Karpas-422 (cell line): ENCODE measurements at regions not wholly inside any gene's neighbourhood (a gene's known extent, or its start where the extent isn't known, plus 50 kb on each side); places are given as distances from the start of the nearest gene placed in this dataset.

Experiments used
- DNase-seq: peaks from one replicate; pipeline ENCODE4 v3.0.0-alpha.2; 2015
- H2AFZ ChIP-seq: fragments of 200-600 bp; sonication (generic); 2 replicates; pipeline ENCODE4 v1.6.1; 2014; ENCODE audit warnings: antibody characterized with exemption, low read length, mixed read lengths
- H3K27ac ChIP-seq: fragments of 200-600 bp; sonication (generic); 2 replicates; pipeline ENCODE4 v1.5.1; 2014; ENCODE audit warnings: mild to moderate bottlenecking, low read length, moderate library complexity
- H3K27me3 ChIP-seq: fragments of 200-600 bp; sonication (generic); 2 replicates; pipeline ENCODE4 v1.6.1; 2014; ENCODE audit warnings: low read length, mixed read lengths
- H3K36me3 ChIP-seq: fragments of 200-600 bp; sonication (generic); 2 replicates; pipeline ENCODE4 v1.6.1; 2014; ENCODE audit warnings: low read length, mixed read lengths; ENCODE audit not compliant: insufficient read depth
- H3K4me1 ChIP-seq: fragments of 200-600 bp; sonication (generic); 2 replicates; pipeline ENCODE4 v1.6.1; 2014; ENCODE audit warnings: mild to moderate bottlenecking, low read length, mixed read lengths
- H3K4me2 ChIP-seq: fragments of 200-600 bp; sonication (generic); 2 replicates; pipeline ENCODE4 v1.6.1; 2014; ENCODE audit warnings: low read length, low read depth, mild to moderate bottlenecking; ENCODE audit not compliant: poor library complexity, severe bottlenecking
- H3K4me3 ChIP-seq: fragments of 200-600 bp; sonication (generic); 2 replicates; pipeline ENCODE4 v1.5.1; 2014; ENCODE audit warnings: mild to moderate bottlenecking, antibody characterized with exemption, low read length, mixed read lengths
- H3K79me2 ChIP-seq: fragments of 200-600 bp; sonication (generic); 2 replicates; pipeline ENCODE4 v1.6.1; 2014; ENCODE audit warnings: mild to moderate bottlenecking, low read length, mixed read lengths
- H3K9ac ChIP-seq: fragments of 200-600 bp; sonication (generic); 2 replicates; pipeline ENCODE4 v1.6.0; 2014; ENCODE audit warnings: low read length
- H3K9me2 ChIP-seq: fragments of 200-600 bp; sonication (generic), shearing (Covaris generic); replicated peaks from 2 replicates; pipeline ENCODE4 v1.6.0; 2014; ENCODE audit warnings: mild to moderate bottlenecking, low read length, moderate library complexity; ENCODE audit not compliant: insufficient read depth
- H3K9me3 ChIP-seq: fragments of 300-700, 200-600 bp; sonication (generic); 2 replicates; pipeline ENCODE4 v1.6.1; 2014; ENCODE audit warnings: low read length, mixed read lengths
- H4K20me1 ChIP-seq: fragments of 200-600 bp; sonication (generic); 2 replicates; pipeline ENCODE4 v1.6.1; 2014; ENCODE audit warnings: mild to moderate bottlenecking, antibody characterized with exemption, low read length, low read depth; ENCODE audit not compliant: insufficient read depth

GRCh38 chr9:95793924-95794828, 81.3 kb upstream of the ERCC6L2 start:
- no peaks in the 10 kb centered on the region for H3K4me1 ChIP-seq
- H4K20me1 ChIP-seq: no peaks in the 10 kb centered on the region
- H2AFZ ChIP-seq: no peak overlapping the region
- H3K79me2 ChIP-seq: no peaks in the 10 kb centered on the region
- no peak overlapping the region for H3K9ac ChIP-seq
- no peak for DNase-seq
- H3K27me3 ChIP-seq: no peaks in the 10 kb centered on the region
- no peaks in the 10 kb centered on the region for H3K9me3 ChIP-seq
- H3K4me2 ChIP-seq: no peak overlapping the region
- no peak overlapping the region for H3K4me3 ChIP-seq
- H3K9me2 ChIP-seq: no peaks in the 10 kb centered on the region
- H3K36me3 ChIP-seq: no peaks in the 10 kb centered on the region
- no peak overlapping the region for H3K27ac ChIP-seq

- Histone ChIP-seq H3K79me2 (no peaks in the 10 kb centered on the region), H3K27me3 (no peaks in the 10 kb centered on the region), H4K20me1 (no peaks in the 10 kb centered on the region), H3K4me1 (no peaks in the 10 kb centered on the region), H3K9ac (no peak overlapping the region), H2AFZ (no peak overlapping the region), H3K9me3 (no peaks in the 10 kb centered on the region), H3K4me3 (no peak overlapping the region), H3K36me3 (no peaks in the 10 kb centered on the region), H3K9me2 (no peaks in the 10 kb centered on the region), H3K4me2 (no peak overlapping the region), H3K27ac (no peak overlapping the region)
- DNase-seq: no peak
Measured at GRCh38 chr9:95791695-95792094, 83.8 kb upstream of the ERCC6L2 start.

- no peaks in the 10 kb centered on the region for H3K79me2 ChIP-seq
- H3K4me3 ChIP-seq: no peak overlapping the region
- DNase-seq: no peak
- no peaks in the 10 kb centered on the region for H3K27me3 ChIP-seq
- no peaks in the 10 kb centered on the region for H4K20me1 ChIP-seq
- H3K9me2 ChIP-seq: no peaks in the 10 kb centered on the region
- no peak overlapping the region for H2AFZ ChIP-seq
- no peaks in the 10 kb centered on the region for H3K9me3 ChIP-seq
- H3K36me3 ChIP-seq: no peaks in the 10 kb centered on the region
- no peaks in the 10 kb centered on the region for H3K4me1 ChIP-seq
- no peak overlapping the region for H3K4me2 ChIP-seq
- no peak overlapping the region for H3K27ac ChIP-seq
- H3K9ac ChIP-seq: no peak overlapping the region
Measured at GRCh38 chr9:95791286-95791685, 84.2 kb upstream of the ERCC6L2 start.

GRCh38 chr9:95788521-95788991, 86.9 kb upstream of the ERCC6L2 start:
- H3K27ac ChIP-seq: no peak overlapping the region
- no peak overlapping the region for H3K4me3 ChIP-seq
- H3K9ac ChIP-seq: no peak overlapping the region
- no peaks in the 10 kb centered on the region for H3K9me3 ChIP-seq
- H3K36me3 ChIP-seq: no peaks in the 10 kb centered on the region
- no peaks in the 10 kb centered on the region for H4K20me1 ChIP-seq
- DNase-seq: no peak
- H2AFZ ChIP-seq: no peak overlapping the region
- H3K4me2 ChIP-seq: no peak overlapping the region
- no peaks in the 10 kb centered on the region for H3K4me1 ChIP-seq
- H3K27me3 ChIP-seq: no peaks in the 10 kb centered on the region
- H3K9me2 ChIP-seq: no peaks in the 10 kb centered on the region
- H3K79me2 ChIP-seq: no peaks in the 10 kb centered on the region

- DNase-seq: no peak
- Histone ChIP-seq H3K4me3 (no peak overlapping the region), H3K4me2 (no peak overlapping the region), H3K27ac (no peak overlapping the region), H3K27me3 (no peaks in the 10 kb centered on the region), H3K9me2 (no peaks in the 10 kb centered on the region), H3K9me3 (no peaks in the 10 kb centered on the region), H3K36me3 (no peaks in the 10 kb centered on the region), H3K9ac (no peak overlapping the region), H4K20me1 (no peaks in the 10 kb centered on the region), H2AFZ (no peak overlapping the region), H3K4me1 (no peaks in the 10 kb centered on the region), H3K79me2 (no peaks in the 10 kb centered on the region)
Measured at GRCh38 chr9:95788021-95788420, 87.5 kb upstream of the ERCC6L2 start.

GRCh38 chr9:95785209-95785608, 90.3 kb upstream of the ERCC6L2 start:
- no peak overlapping the region for H2AFZ ChIP-seq
- H3K4me3 ChIP-seq: no peak overlapping the region
- no peaks in the 10 kb centered on the region for H3K9me3 ChIP-seq
- H4K20me1 ChIP-seq: no peaks in the 10 kb centered on the region
- no peaks in the 10 kb centered on the region for H3K79me2 ChIP-seq
- H3K4me1 ChIP-seq: no peaks in the 10 kb centered on the region
- DNase-seq: no peak
- no peak overlapping the region for H3K4me2 ChIP-seq
- H3K9me2 ChIP-seq: no peaks in the 10 kb centered on the region
- H3K9ac ChIP-seq: no peak overlapping the region
- H3K27me3 ChIP-seq: no peaks in the 10 kb centered on the region
- H3K36me3 ChIP-seq: no peaks in the 10 kb centered on the region
- no peak overlapping the region for H3K27ac ChIP-seq

GRCh38 chr9:95784318-95784717, 91.2 kb upstream of the ERCC6L2 start:
- Histone ChIP-seq H3K9ac (no peak overlapping the region), H2AFZ (no peak overlapping the region), H3K27ac (no peak overlapping the region), H4K20me1 (no peaks in the 10 kb centered on the region), H3K4me2 (no peak overlapping the region), H3K4me1 (no peaks in the 10 kb centered on the region), H3K36me3 (no peaks in the 10 kb centered on the region), H3K27me3 (no peaks in the 10 kb centered on the region), H3K9me3 (no peaks in the 10 kb centered on the region), H3K4me3 (no peak overlapping the region), H3K79me2 (no peaks in the 10 kb centered on the region), H3K9me2 (no peaks in the 10 kb centered on the region)
- DNase-seq: no peak

GRCh38 chr9:95783426-95783975, 92.0 kb upstream of the ERCC6L2 start:
- Histone ChIP-seq H3K27ac (no peak overlapping the region), H3K9me2 (no peaks in the 10 kb centered on the region), H3K4me3 (no peak overlapping the region), H3K27me3 (no peaks in the 10 kb centered on the region), H2AFZ (no peak overlapping the region), H3K4me2 (no peak overlapping the region), H4K20me1 (no peaks in the 10 kb centered on the region), H3K9ac (no peak overlapping the region), H3K9me3 (no peaks in the 10 kb centered on the region), H3K4me1 (no peaks in the 10 kb centered on the region), H3K36me3 (no peaks in the 10 kb centered on the region), H3K79me2 (no peaks in the 10 kb centered on the region)
- DNase-seq: no peak
